Cardiac muscle cell (in vitro differentiated cells and primary cell): ENCODE measurements at regions not wholly inside any gene's neighbourhood (a gene's known extent, or its start where the extent isn't known, plus 50 kb on each side); places are given as distances from the start of the nearest gene placed in this dataset.

Experiments used
- DNase-seq, 2 donors: peaks; one replicate each; pipeline versions ENCODE4 v3.0.0 to v3.0.0-alpha.2; 2010 to 2017; ENCODE audit warnings: low read depth in 1 of 2, low spot score in 1 of 2
- H3K27ac ChIP-seq: fragments of 200-600 bp; sonication (generic); 2 replicates; pipeline ENCODE4 v1.5.1; 2016
- H3K27me3 ChIP-seq: fragments of 200-600 bp; sonication (generic); 2 replicates; pipeline ENCODE4 v1.6.0; 2016; ENCODE audit warnings: control low read depth
- H3K36me3 ChIP-seq: fragments of 200-600 bp; sonication (generic); 2 replicates; pipeline ENCODE4 v1.5.1; 2016; ENCODE audit warnings: control low read depth
- H3K4me1 ChIP-seq: fragments of 200-600 bp; sonication (generic); 2 replicates; pipeline ENCODE4 v1.8.1; 2017; ENCODE audit warnings: low read depth, mild to moderate bottlenecking, mixed run types
- H3K4me3 ChIP-seq: fragments of 200-600 bp; sonication (generic); 2 replicates; pipeline ENCODE4 v1.5.1; 2016; ENCODE audit warnings: mild to moderate bottlenecking
- H3K9me3 ChIP-seq: fragments of 200-600 bp; sonication (generic); 2 replicates; pipeline ENCODE4 v1.5.1; 2017; ENCODE audit warnings: low read depth, mild to moderate bottlenecking, control low read depth
- CTCF ChIP-seq: IDR thresholded peaks from 2 replicates; pipeline ENCODE4 v1.5.1; 2012; ENCODE audit warnings: low read depth, mild to moderate bottlenecking, low read length

GRCh38 chr16:14002416-14002990 lies 68.6 kb upstream of the MRTFB start:
- Histone ChIP-seq H3K9me3 (no peaks in the 10 kb centered on the region), H3K27ac (no peak overlapping the region), H3K27me3 (no peaks in the 10 kb centered on the region), H3K36me3 (no peaks in the 10 kb centered on the region), H3K4me3 (no peak overlapping the region), H3K4me1 (peaks cover 29% of the 10 kb centered on the region)
- DNase-seq, result no peak
- TF ChIP-seq CTCF, result no peak

- Histone ChIP-seq H3K9me3 (no peaks in the 10 kb centered on the region), H3K4me1 (peaks cover 29% of the 10 kb centered on the region), H3K27me3 (no peaks in the 10 kb centered on the region), H3K36me3 (no peaks in the 10 kb centered on the region), H3K4me3 (no peak overlapping the region), H3K27ac (peak overlapping the region; percentile 27)
- DNase-seq, result peak; percentile 51 to 76
- TF ChIP-seq CTCF, result no peak
Measured at GRCh38 chr16:14003074-14003570, 68.0 kb upstream of the MRTFB start.

- no peak for TF ChIP-seq CTCF
- DNase-seq, result no peak
- no peaks in the 10 kb centered on the region for H3K36me3 ChIP-seq
- H3K4me1 ChIP-seq, result peaks cover 25% of the 10 kb centered on the region
- H3K9me3 ChIP-seq, result no peaks in the 10 kb centered on the region
- H3K4me3 ChIP-seq, result no peak overlapping the region
- H3K27me3 ChIP-seq, result no peaks in the 10 kb centered on the region
- H3K27ac ChIP-seq, result no peak overlapping the region
Measured at GRCh38 chr16:14004031-14004728, 66.9 kb upstream of the MRTFB start.

- Histone ChIP-seq H3K27me3 (no peaks in the 10 kb centered on the region), H3K4me1 (peaks cover 19% of the 10 kb centered on the region), H3K36me3 (no peaks in the 10 kb centered on the region), H3K27ac (no peak overlapping the region), H3K9me3 (no peaks in the 10 kb centered on the region), H3K4me3 (no peak overlapping the region)
- no peak for TF ChIP-seq CTCF
- DNase-seq, result no peak
Measured at GRCh38 chr16:14004729-14005315, 66.3 kb upstream of the MRTFB start.

- TF ChIP-seq CTCF, result no peak
- no peak for DNase-seq
Measured at GRCh38 chr16:14005335-14005734, 65.8 kb upstream of the MRTFB start.

More at GRCh38 chr16:14005335-14005734, 65.8 kb upstream of the MRTFB start:
- no peaks in the 10 kb centered on the region for H3K36me3 ChIP-seq
- no peaks in the 10 kb centered on the region for H3K27me3 ChIP-seq
- peaks cover 16% of the 10 kb centered on the region for H3K4me1 ChIP-seq
- no peaks in the 10 kb centered on the region for H3K9me3 ChIP-seq
- H3K27ac ChIP-seq, result no peak overlapping the region
- no peak overlapping the region for H3K4me3 ChIP-seq
